ENCODE measurements at regions not wholly inside any gene's neighbourhood (a gene's known extent, or its start where the extent isn't known, plus 50 kb on each side); places are given as distances from the start of the nearest gene placed in this dataset.

- no peak for DNase-seq
- Histone ChIP-seq H3K36me3 (no peaks in the 10 kb centered on the region), H3K4me3 (ENCODE audit: low read depth, low read length) (no peak overlapping the region), H3K4me1 (0 out of 2 replicates have a peak, but pooled peaks cover 4% of the 10 kb centered on the region), H3K9me3 (no peaks in the 10 kb centered on the region), H3K27me3 (no peaks in the 10 kb centered on the region)
- TF ChIP-seq, protein P1, sequence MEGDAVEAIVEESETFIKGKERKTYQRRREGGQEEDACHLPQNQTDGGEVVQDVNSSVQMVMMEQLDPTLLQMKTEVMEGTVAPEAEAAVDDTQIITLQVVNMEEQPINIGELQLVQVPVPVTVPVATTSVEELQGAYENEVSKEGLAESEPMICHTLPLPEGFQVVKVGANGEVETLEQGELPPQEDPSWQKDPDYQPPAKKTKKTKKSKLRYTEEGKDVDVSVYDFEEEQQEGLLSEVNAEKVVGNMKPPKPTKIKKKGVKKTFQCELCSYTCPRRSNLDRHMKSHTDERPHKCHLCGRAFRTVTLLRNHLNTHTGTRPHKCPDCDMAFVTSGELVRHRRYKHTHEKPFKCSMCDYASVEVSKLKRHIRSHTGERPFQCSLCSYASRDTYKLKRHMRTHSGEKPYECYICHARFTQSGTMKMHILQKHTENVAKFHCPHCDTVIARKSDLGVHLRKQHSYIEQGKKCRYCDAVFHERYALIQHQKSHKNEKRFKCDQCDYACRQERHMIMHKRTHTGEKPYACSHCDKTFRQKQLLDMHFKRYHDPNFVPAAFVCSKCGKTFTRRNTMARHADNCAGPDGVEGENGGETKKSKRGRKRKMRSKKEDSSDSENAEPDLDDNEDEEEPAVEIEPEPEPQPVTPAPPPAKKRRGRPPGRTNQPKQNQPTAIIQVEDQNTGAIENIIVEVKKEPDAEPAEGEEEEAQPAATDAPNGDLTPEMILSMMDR (IDR thresholded peaks at IDR 0.05; ENCODE audit: low read depth, low read length): no peak
These were observed 280.6 kb downstream of the HDGFL1 start for GRCh38 chr6:22849921-22850320.

GRCh38 chr6:22852101-22852500, 282.7 kb downstream of the HDGFL1 start:
- no peaks in the 10 kb centered on the region for H3K9me3 ChIP-seq
- no peaks in the 10 kb centered on the region for H3K4me1 ChIP-seq
- H3K4me3 ChIP-seq (ENCODE audit: low read depth, low read length): no peak overlapping the region
- H3K36me3 ChIP-seq: no peaks in the 10 kb centered on the region
- TF ChIP-seq, protein P1 (IDR thresholded peaks at IDR 0.05; ENCODE audit: low read depth, low read length): no peak
- H3K27me3 ChIP-seq: no peaks in the 10 kb centered on the region
- no peak for DNase-seq

- TF ChIP-seq, protein P1 (IDR thresholded peaks at IDR 0.05; ENCODE audit: low read depth, low read length): no peak
- no peak for DNase-seq
- H3K36me3 ChIP-seq: no peaks in the 10 kb centered on the region
- H3K9me3 ChIP-seq: no peaks in the 10 kb centered on the region
- no peak overlapping the region for H3K4me3 ChIP-seq (ENCODE audit: low read depth, low read length)
- H3K4me1 ChIP-seq: no peaks in the 10 kb centered on the region
- H3K27me3 ChIP-seq: no peaks in the 10 kb centered on the region
These were observed 304.3 kb downstream of the HDGFL1 start for GRCh38 chr6:22873513-22874136.

DNA sequence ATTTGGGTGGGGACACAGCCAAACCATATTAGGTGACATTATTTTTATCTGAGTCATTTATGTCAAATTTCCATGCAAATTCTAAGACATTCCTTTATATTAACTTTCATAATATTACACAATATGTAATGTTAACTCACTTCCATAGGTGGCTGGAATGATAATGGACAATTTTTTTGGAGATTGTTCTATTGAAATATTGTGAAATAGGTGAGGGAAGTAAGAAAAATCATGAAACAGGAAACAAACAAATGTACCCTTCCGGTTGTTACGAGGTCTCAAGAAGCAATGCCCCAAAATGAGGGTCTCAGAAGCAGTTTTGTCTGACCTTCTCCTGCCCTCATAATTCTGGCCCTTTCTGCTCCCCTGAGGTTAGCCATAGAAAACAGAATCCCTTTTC, 306.5 kb downstream of the HDGFL1 start:
- no peaks in the 10 kb centered on the region for H3K27me3 ChIP-seq
- H3K9me3 ChIP-seq: no peaks in the 10 kb centered on the region
- no peak for DNase-seq
- H3K4me1 ChIP-seq: no peaks in the 10 kb centered on the region
- TF ChIP-seq, protein P1 (IDR thresholded peaks at IDR 0.05; ENCODE audit: low read depth, low read length): no peak
- no peaks in the 10 kb centered on the region for H3K36me3 ChIP-seq
- no peak overlapping the region for H3K4me3 ChIP-seq (ENCODE audit: low read depth, low read length)

GRCh38 chr6:22878324-22878701, 308.9 kb downstream of the HDGFL1 start:
- H3K4me1 ChIP-seq: no peaks in the 10 kb centered on the region
- DNase-seq: no peak
- H3K9me3 ChIP-seq: no peaks in the 10 kb centered on the region

DNA sequence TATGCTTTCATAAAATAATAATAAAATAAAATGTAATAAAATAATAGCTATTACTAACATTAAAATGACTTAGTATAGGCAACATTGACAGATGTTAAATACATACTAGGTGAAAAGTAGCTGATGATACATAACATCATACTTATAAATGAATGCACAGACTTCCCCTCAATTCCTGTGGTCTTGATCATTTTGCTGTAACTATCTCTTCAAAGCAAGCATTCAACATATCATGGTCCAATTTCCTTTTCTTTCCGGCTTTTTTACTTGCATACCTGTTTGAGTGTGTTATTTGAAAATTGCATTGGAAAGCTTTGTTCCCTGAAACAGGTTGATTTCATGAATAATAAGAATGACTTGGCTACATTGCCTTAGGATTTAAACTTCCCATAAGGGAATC, 309.3 kb downstream of the HDGFL1 start:
- H3K36me3 ChIP-seq: no peaks in the 10 kb centered on the region
- H3K4me3 ChIP-seq (ENCODE audit: low read depth, low read length): no peak overlapping the region
- DNase-seq: no peak
- H3K27me3 ChIP-seq: no peaks in the 10 kb centered on the region
- H3K9me3 ChIP-seq: no peaks in the 10 kb centered on the region
- H3K4me1 ChIP-seq: peaks cover under 1% of the 10 kb centered on the region; the same call in 1 of the 2 replicates
- TF ChIP-seq, protein P1 (IDR thresholded peaks at IDR 0.05; ENCODE audit: low read depth, low read length): no peak

More at GRCh38 chr6:22878324-22878701, 308.9 kb downstream of the HDGFL1 start:
- H3K4me3 ChIP-seq (ENCODE audit: low read depth, low read length): no peak overlapping the region
- no peaks in the 10 kb centered on the region for H3K27me3 ChIP-seq
- TF ChIP-seq, protein P1 (IDR thresholded peaks at IDR 0.05; ENCODE audit: low read depth, low read length): no peak
- H3K36me3 ChIP-seq: no peaks in the 10 kb centered on the region
